ENCODE measurements at regions not wholly inside any gene's neighbourhood (a gene's known extent, or its start where the extent isn't known, plus 50 kb on each side); places are given as distances from the start of the nearest gene placed in this dataset.

DNA sequence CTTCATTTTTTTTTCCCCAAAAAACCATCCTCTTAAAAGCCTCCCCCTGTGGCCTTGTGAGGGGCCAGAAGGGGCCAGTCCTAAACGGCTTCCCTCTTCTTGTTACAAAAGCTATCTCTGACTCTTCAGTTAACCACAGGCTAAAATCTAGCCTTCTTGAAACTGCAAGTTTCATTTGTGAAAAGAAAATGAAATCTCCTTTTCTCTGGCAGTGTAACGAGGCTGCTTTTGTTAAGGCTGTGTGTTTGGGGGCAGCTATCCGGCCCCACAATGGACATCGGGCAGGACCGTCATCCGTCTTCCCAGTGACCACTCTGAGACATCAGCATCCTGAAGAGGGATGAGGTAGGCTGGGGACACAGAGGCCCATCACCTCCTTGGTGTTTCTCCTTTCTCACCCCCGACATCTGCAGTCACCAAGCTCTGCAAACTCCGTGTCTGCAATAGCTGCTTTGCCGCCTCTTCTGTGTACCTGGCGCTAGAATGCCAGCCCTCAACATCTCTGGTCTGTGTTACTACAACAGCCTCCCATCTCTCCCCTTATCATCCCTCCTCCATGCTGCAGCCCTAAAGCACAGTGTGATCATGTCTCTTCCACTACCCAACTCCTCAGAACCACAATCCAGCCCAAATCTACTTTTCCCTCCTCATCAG is 94.0 kb downstream of the RCN1 start:
- Histone ChIP-seq H3K4me2 (ENCODE audit: low read depth, low read length) (no peak overlapping the region), H3K27ac (ENCODE audit: extremely low read length, insufficient read depth, low read length) (no peak overlapping the region), H4K20me1 (ENCODE audit: insufficient read depth, low read length) (no peaks in the 10 kb centered on the region), H3K9me3 (ENCODE audit: low read length) (no peaks in the 10 kb centered on the region), H2AFZ (ENCODE audit: low read length) (no peak overlapping the region), H3K36me3 (replicated peaks in 1 of 2; ENCODE audit: control insufficient read depth in 1 of 2, insufficient read depth in 2 of 2, low read length in 2 of 2) (no peaks in the 10 kb centered on the region), H3K4me1 (ENCODE audit: insufficient read depth, low read length) (no peaks in the 10 kb centered on the region), H3K9ac (ENCODE audit: insufficient read depth, low read depth, low read length) (no peak overlapping the region), H3K4me3 (replicated peaks in 1 of 3; ENCODE audit: insufficient read depth in 1 of 3, low read depth in 2 of 3, low read length in 3 of 3) (no peak overlapping the region), H3K79me2 (ENCODE audit: insufficient read depth, low read length) (no peaks in the 10 kb centered on the region), H3K27me3 (ENCODE audit: control insufficient read depth in 1 of 2, insufficient read depth in 2 of 2, low read length in 2 of 2) (peaks cover 0 to 25% of the 10 kb centered on the region in 2 experiments; a peak in 4 of 5 replicates)
- DNase-seq (ENCODE audit: low spot score) (no peak), ATAC-seq (no peak), FAIRE-seq (no peak)
- TF ChIP-seq MED8 (CRISPR knock-in tag; IDR thresholded peaks at IDR 0.05; ENCODE audit: insufficient replicate concordance) (no peak), NFIB (CRISPR knock-in tag; IDR thresholded peaks at IDR 0.05; ENCODE audit: borderline replicate concordance) (no peak), ZNF432 (CRISPR knock-in tag; IDR thresholded peaks at IDR 0.05; ENCODE audit: borderline replicate concordance) (no peak), SNRNP70 (IDR thresholded peaks at IDR 0.05; ENCODE audit: low read depth, low read length) (no peak), TARDBP (CRISPR knock-in tag; IDR thresholded peaks at IDR 0.05) (no peak), ZNF619 (CRISPR knock-in tag; IDR thresholded peaks at IDR 0.05) (no peak)
- TF ChIP-seq, protein P1, sequence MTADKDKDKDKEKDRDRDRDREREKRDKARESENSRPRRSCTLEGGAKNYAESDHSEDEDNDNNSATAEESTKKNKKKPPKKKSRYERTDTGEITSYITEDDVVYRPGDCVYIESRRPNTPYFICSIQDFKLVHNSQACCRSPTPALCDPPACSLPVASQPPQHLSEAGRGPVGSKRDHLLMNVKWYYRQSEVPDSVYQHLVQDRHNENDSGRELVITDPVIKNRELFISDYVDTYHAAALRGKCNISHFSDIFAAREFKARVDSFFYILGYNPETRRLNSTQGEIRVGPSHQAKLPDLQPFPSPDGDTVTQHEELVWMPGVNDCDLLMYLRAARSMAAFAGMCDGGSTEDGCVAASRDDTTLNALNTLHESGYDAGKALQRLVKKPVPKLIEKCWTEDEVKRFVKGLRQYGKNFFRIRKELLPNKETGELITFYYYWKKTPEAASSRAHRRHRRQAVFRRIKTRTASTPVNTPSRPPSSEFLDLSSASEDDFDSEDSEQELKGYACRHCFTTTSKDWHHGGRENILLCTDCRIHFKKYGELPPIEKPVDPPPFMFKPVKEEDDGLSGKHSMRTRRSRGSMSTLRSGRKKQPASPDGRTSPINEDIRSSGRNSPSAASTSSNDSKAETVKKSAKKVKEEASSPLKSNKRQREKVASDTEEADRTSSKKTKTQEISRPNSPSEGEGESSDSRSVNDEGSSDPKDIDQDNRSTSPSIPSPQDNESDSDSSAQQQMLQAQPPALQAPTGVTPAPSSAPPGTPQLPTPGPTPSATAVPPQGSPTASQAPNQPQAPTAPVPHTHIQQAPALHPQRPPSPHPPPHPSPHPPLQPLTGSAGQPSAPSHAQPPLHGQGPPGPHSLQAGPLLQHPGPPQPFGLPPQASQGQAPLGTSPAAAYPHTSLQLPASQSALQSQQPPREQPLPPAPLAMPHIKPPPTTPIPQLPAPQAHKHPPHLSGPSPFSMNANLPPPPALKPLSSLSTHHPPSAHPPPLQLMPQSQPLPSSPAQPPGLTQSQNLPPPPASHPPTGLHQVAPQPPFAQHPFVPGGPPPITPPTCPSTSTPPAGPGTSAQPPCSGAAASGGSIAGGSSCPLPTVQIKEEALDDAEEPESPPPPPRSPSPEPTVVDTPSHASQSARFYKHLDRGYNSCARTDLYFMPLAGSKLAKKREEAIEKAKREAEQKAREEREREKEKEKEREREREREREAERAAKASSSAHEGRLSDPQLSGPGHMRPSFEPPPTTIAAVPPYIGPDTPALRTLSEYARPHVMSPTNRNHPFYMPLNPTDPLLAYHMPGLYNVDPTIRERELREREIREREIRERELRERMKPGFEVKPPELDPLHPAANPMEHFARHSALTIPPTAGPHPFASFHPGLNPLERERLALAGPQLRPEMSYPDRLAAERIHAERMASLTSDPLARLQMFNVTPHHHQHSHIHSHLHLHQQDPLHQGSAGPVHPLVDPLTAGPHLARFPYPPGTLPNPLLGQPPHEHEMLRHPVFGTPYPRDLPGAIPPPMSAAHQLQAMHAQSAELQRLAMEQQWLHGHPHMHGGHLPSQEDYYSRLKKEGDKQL (CRISPR knock-in tag; IDR thresholded peaks at IDR 0.05; ENCODE audit: low read depth): no peak
- TF ChIP-seq, protein P2, sequence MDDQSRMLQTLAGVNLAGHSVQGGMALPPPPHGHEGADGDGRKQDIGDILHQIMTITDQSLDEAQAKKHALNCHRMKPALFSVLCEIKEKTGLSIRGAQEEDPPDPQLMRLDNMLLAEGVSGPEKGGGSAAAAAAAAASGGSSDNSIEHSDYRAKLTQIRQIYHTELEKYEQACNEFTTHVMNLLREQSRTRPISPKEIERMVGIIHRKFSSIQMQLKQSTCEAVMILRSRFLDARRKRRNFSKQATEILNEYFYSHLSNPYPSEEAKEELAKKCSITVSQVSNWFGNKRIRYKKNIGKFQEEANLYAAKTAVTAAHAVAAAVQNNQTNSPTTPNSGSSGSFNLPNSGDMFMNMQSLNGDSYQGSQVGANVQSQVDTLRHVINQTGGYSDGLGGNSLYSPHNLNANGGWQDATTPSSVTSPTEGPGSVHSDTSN (CRISPR knock-in tag; IDR thresholded peaks at IDR 0.05; ENCODE audit: borderline replicate concordance): no peak
- 9% methylated on average over 10 of the region's 10 CpGs for WGBS (ENCODE audit: low lambda C conversion rate)
- POLR2A ChIA-PET: no interaction called here
- CTCF ChIA-PET (ENCODE audit: low intra/inter-chr PET ratio, low total read pairs): no interaction called here
- BruUV-seq (replicated peaks): no TSS peak
- in situ Hi-C loops (cut with HindIII; ENCODE audit: extremely low pct_ligation_motif_present, low pct_unique_long_range_greater_than_20kb): no loop called here
- intact Hi-C loops (cut with micrococcal nuclease; ENCODE audit: unreplicated experiment): no loop called here
